ENCODE measurements at regions not wholly inside any gene's neighbourhood (a gene's known extent, or its start where the extent isn't known, plus 50 kb on each side); places are given as distances from the start of the nearest gene placed in this dataset.

DNA sequence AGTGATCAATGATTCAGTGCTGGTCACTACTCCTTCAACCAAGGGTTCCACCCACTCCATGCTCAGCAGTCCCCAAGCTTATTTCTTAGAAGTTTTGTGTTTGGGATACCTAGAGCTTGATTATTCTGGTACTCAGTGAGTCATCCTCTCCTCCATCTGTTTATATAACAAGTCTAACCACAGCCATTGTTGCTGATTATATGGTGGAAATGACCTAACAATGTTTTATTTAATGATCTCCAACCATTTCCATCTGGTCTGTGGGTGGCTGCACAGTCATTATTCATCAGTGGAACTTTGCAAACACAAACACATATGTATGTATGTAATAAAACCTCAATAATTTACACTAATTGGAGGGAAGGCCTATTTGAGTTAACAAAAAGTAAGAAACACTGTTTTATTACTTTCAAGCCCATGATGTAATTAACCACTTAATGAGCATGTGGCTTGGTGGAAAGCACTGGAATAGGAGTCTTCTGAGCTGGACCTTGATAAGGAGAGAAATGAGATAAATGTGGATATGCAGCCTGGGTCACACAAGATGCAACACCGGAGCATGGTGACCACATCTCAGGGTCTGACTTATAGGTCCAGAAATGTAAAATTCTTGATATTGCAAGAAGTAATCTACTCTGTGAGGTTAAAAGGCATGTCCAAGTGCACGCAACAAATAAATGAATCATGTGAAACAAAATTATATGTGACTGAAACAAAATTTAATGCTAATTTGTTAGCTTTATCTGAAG lies 99.0 kb upstream of the WLS start:
- no peak for DNase-seq

DNA sequence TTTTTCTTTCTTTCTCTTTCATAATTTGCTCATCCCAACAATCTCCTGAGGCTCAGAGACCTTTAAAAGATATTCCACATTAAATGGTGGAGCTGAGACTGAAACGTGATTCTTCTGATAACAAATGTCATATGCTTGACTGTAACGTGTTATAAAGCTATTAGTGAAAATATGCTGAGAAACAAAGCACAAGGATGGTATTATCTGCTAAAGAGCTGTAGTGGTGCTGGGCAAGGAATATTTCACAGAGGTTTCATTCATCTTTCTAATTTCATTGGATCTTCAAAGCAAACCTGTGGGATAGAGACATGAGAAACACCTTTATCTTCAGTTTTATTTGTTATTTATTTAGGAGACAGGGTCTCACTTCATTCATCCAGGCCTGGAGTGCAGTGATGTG lies 98.1 kb upstream of the WLS start:
- DNase-seq, result no peak

DNA sequence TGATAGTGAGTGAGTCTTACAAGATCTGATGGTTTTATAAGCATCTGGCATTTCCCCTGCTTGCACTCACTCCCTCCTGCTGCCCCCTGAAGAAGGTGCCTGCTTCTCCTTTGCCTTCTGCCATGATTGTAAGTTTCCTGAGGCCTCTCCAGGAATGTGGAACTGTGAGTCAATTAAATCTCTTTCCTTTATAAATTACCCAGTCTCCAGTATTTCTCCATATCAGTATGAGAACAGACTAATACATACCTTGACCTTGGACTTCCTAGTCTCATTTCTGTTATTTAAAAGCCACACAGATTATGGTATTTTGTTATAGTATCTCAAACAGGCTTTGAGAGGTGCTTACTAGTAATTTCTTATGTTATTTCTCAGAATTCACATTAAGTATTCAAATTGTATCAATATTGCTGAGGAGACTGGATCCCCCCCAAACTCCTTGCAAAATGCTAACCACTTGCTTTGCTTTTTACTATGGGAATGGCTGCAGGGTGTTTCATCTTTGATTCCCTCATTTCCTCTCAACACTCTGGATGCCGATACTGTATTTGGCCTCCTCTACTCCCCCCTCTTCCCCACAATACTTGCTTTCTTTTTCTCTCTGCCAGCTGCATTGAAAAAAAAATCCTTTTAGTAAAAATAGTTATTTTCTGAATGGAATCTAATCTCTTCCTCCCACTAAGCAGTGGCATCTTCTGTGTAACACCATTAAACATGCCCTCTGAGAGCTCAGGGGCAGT lies 96.9 kb upstream of the WLS start:
- no peak for DNase-seq

DNA sequence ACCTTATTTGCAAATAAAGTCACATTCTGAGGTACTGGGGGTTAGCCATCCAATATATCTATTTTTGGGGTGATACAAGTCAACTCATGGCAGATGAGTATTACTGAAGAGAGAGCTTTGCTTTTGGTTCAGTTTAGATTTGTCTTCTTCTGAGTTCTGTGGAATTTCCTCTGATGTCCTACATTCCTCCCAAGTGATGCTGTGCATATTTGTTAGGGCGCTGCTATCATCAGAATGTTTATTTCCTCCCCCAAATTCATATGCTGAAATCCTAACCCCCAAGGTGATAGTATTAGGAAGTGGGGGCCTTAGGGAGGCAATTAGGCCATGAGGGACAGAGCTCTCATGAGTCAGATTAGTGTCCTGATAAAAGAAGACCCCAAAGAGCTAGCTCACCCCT lies 96.2 kb upstream of the WLS start:
- DNase-seq, result no peak

DNA sequence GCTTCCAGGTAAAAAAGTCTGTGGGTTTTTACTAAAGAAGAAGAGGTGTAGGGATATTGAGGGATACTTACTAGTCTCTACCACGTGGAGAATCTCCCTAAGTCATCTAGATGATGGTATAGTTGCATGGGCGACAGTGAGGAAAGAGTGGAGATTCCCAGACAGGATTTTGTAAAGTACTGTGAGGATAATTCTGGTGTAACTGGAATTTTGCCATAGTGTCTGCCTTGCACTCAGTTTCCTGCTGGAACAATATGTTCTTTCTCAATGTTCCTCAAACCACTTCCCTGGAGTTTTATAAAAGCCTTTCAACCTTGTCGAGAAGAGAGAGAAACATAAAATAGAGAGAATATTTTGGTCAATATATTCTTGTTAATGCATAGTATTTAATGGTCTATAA lies 95.1 kb upstream of the WLS start:
- no peak for DNase-seq

DNA sequence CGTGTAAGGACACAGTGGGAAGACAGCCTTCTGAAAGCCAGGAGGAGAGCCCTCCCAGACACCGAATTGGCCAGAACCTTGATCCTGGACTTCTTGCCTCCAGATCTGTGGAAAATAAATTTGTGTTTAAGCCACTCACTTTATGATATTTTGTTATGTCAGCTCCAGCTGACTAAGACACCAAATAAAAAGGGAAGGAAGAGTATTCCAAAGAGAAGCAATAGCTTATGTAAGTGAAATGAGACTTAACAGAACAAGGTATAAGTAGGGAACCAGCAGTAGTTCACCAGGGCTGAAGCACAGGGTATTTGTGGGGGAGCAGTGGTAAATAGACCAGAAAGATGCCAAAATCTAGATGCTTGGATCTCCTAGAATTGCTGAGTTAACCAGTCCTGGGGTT lies 94.2 kb upstream of the WLS start:
- DNase-seq, result no peak

DNA sequence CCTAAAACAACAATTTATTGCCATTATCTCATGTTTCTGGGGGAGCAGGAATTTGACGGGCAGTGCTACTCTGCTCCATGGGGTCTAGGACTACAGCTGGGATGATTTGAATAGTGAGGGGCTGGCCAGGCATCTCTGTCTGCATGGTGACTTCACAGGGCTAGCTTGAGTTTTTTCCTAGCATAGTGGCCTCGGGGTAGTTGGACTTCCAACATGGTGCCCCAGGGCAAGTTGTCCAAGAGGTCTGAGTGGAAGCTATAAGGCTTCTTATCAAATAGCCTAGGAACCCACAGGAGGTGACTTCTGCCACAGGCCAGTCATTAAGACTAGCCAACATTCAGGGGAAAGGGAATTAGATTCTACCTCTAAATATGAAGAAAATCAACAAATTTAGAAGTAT lies 92.0 kb upstream of the WLS start:
- no peak for DNase-seq

DNA sequence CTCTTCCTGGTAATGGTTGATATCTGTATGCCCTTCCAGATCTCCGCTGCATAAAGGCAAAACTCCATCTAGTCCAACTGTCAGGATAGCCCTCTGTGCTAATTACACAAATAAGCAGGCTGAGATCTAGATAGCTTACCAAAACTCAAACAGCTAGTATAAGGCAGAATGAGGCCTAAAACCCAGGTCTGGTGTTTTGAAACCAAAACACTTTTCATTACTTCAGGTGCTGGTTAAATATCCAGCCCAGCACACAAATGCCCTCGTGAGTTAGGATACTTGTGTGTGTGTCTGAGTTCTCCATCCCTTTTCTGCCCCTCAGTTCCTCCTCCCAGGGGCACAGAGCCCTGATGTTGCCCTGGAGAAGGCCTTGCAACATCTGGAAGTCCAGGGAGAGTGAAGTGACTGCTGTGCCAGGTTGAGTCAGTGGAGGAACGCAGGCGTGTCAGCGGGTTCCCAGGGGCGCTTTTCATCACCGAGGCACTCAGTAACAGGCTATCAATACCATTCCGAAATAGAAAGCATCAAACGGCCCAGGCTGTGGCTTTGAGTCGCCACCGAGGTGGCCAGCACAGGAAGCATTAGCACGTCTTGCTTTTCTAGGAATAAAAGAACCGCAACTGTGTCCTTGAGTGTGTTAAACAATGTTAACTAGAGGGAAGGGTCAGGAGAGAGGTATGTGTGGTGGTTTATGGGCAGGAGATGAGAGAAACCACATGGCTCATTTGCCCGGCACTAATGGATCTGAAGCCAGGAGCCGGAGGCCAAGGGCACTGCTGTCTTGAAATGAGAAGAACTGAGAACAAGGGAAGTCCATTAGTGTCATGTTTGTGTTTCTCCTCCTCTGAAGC lies 90.7 kb upstream of the WLS start:
- no peak for DNase-seq

DNA sequence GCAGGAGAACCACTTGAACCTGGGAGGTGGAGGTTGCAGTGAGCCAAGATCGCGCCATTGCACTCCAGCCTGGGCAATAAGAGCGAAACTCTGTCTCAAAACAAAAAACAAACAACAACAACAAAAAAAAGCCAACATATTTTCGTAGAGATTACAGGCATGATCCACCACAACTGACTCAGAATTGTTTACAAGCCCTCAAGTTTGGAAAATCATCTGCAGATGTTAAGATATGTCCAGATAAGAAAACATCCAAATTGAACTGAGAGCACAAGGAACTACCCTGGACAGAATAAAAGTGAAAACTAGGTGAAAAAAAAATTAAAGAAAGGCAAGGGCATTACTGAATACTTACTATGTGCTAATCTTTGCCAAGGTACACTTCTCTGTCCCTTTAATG lies 89.8 kb upstream of the WLS start:
- no peak for DNase-seq

DNA sequence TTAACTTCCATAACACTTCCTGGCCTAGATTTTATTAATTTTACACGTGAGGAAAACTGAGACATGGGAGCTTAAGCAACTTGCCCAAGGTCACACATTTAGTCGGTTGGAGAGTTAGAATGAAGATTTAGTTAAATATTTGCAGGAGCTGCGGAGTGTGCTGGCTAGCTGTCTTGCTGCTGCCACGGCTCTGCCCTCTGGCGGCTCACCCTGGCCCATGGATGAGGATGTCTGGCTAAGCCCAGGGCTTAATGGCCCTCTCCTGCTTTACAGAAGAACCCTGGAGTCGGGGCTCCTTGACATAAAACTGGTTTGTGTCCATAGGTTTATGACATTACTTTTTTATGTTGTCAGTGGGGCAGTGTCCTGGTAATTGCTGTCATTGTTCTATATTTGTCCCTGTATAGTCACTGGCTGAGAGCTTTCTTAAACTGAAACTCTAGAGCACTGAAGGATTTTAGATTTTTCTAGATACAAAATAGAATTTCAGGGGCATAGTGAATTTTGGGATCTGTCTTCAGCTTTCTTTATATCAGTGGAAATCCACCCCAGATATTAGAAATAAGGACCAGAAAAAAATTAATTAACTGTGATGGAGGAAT lies 88.9 kb upstream of the WLS start:
- peak; percentile 34 for DNase-seq

DNA sequence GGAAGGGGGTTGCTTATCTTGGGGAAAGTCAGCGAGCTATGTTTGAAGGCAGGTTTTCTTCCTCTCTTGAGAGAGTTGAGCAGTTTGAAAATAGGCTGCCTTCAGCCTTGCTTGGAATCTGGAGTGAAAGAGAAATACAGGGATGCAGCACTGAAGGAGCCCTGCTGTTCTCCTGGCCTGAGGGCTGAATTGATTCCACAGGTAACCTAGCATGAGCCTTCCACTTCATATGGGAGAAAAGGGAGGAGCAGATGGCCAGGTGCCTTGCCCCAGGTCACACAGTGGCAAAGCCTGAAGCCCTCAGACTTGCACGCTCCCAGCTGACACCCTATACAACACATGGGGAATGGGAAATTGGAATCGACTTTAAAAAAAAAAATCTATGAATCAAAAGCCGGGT lies 88.0 kb upstream of the WLS start:
- no peak for DNase-seq

DNA sequence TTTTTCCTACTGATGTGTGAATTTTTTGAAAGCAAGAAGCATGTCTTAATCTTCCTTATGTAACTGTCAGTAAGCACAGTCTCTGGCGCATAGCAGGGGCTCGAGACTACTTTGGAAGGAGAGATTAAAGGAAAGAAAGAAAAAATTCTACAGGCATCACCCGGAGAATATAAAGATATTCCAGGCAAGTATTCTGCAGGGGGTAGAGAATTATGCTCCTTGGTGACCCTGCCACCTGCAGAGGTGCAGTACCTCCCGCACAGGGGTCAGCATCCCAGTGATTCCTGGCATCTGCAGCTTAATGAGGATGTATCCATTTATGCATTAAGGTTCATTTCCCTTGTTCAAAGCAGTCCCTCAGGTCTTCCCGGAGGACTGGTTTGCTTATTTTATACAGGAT lies 87.6 kb upstream of the WLS start:
- DNase-seq, result no peak

DNA sequence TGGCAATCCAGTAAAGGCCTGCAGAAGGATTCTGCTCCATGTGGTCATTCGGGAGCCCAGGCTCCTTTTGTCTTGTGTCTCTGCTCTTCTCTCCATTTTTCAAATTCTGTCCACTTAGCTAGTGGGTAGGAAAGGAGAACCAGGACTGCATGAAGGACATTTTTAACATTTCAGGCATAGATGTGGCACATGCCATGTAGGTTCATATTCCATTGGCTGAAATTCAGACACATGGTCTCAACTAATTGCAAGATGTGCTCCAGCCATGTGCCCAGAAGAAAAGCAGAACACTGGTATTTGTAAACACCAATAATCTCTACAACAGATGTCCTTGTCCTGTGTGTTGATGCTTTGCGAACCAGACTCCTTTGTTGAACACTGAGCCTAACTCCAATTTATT lies 85.2 kb upstream of the WLS start:
- DNase-seq, result no peak

DNA sequence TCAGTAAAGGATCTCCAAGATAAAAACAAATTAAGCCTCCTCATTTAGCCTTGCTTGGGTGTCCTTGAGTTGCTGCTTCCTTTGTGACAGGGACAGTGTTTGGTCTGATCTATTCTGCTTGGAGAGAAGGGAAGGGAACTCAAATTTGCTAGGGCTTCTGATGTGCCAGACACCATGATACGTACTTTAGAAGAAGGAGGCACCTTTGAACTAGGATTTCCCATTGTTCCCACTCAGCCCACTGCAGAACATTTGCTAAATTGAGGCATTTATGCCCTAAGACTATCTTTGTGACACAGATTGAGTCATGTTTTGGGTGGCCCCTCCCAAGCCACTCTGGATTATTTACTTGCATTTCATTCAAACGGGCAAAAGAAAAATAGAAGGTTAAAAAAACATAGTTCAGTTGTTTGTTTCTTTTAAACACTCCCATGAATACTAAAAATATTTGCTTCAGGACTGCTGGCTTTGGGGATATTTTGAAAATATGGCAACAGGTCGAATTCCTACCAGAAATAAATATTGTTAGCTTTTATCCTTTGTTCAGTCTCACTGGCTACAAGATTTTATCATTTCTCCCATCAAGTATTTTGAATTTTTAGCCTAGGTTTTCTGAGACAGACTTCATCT lies 81.9 kb upstream of the WLS start:
- peak; percentile 99 for DNase-seq

DNA sequence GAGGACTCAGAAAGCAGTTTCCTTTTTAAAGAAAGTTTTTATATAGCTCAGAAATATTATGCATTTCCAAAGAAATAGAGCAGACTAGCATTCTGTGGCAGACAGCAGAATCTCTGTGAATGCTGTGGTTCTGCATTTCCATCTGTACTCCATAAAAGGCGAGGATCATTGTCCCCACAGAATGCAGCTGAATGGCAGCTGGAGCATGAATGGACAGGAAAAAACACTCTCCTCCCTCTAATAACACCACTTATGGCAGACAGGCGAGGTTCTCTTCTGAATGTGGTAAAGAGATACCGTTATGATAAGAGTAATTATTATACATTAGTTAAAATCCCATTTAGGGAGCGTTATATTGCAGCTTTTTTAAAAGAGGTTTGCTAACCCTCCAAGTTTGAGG lies 81.4 kb upstream of the WLS start:
- peak; percentile 99 for DNase-seq

DNA sequence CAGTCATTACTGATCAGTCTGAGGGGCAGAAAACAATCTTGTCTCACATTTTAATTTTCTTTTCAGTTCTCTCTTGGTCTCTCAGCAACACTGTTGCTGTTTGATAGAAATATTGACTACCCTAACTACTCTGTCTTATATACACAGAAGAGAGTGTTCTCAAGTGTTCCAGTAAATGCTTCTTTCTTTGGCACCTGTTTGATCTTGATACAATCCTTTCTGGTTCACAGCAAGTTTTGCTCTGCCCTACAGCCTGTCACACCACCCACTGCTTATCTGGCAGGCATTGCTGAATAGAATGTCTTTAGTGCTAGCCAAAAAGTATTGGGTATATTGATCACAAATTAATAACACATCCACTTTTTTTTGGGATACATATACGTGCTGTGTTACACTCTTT lies 75.7 kb upstream of the WLS start:
- peak; percentile 50 for DNase-seq

DNA sequence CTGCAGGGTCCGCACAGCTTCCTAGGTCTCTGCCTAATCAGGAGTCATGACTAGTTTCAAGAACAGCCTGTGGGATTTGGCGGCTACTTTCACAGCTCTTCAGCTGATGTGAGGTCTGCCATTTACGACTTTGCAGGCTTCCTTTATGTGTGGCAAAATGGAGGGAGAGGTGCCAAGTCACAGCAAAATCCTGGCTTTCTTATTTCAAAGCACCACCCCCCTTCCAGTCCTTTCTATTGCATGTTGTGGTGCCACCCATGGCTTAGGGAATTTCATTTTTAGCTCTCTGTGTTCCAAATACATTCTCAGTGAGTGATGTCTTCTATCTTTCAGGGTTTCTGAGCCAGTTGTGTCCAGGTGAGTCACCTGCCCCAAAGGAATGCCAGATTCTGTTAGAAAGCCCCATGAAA lies 75.1 kb upstream of the WLS start:
- DNase-seq, result no peak

DNA sequence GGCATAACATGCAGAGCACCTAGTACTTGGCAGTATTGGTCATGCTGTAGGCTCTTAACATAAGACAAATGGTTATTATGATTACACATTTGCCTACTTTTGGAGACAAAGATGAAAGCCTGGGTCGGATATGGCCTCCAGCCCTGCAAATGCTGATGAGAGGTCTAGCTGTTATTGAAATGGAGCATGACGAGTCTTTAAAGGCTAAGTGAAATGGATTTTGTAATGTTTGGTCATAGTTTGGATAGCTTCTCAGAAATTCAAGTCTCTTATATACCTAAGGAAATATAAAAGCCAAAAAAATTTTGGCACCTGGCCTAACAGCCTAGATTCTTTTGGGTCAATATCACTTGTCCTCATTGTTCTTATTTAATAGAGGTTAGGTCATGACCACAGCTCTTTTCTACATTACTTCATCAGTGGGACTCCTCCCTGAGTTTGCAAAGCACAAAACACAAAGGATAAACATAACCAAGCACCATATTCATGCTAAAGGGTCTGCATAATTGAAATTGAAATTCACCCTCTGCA lies 69.2 kb upstream of the WLS start:
- peak; percentile 34 for DNase-seq

DNA sequence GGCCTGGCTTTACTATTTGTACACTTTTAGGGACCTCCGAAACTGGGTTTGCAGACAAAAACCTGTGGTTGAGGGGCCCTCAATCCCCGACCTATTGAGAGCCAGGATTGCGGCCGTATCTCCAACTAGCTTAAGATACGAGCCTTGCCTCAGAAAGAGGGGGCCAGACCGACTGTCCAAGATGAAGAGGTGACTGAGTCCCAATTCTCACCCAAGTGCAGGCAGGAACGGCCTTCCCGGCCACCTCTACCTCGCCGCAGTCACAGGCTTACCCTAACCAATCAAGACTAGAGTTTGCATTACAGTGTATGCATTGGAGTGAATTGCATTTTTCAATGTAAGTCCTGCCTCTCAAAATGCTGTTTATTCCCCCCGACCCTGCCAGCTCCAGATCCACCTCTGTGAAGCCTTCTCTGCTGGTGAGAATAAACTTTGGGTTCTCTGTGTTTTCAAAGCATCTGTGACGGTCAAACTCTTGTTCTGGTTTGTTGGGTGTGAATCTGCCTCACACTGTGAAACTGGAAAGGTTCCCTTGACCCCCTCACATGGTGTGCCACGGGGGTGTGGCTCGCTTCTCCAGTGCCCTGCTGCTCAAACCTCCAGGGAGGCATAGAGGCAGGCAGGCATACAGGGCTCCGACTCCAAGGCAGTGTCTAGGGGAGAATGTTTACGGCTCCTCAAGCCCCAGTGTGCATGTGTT lies 62.2 kb upstream of the WLS start:
- no peak for DNase-seq

DNA sequence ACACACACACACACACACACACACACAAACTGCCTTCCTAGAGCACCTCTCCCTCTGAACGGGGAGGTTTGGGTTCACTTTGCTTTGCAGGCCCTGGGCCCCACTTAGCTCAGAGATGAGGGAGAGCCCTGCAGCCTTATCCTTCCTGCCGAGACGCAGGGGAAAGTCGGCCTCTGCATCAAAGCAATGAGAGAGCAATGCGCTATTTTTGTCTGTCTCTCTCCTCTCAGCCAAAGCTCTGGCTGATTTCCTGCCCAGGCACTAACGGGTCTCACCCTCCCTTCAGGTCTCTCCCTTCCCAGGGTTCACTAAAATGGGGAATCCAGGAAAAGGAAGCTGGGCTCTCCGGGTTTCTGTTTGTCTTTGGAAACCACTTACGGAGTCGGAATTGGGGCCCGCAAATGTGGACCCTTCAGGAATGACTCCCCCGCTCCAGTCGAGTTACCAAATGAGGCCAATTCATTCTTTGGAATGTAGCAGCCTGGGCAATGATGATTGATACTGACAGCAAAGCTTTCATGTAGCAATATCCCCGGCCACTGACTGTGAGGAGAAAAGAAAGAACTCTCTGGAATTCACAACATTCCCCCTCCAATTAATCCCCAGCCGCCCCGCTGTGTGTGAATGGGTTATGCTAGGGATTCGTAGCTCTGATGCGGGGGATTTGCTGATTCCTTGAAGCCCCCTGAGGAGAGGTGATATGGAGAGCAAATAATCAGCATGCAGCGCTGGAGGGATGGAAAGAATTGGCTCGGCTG lies 61.5 kb upstream of the WLS start:
- no peak for DNase-seq

DNA sequence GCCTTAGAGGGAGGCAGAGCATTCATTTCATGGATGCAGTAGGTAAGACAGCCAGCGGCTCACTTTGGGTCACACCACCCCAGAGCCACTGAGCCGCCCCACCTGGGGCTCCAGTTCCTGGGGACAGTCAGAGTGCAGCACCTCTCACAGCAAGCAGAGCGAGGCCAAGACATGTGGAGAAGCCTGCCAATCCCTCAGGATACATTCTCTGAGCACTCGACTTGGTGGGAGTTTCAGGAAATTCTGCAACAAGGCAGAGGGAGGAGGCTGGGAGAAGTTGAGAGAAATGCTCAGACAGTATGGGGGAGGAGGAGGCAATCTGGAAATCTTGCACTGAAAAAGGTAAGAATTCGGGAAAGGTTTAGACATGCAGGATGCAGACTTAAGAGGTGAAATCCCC lies 60.8 kb upstream of the WLS start:
- DNase-seq, result no peak
